ENCODE measurements at regions not wholly inside any gene's neighbourhood (a gene's known extent, or its start where the extent isn't known, plus 50 kb on each side); places are given as distances from the start of the nearest gene placed in this dataset.

DNA sequence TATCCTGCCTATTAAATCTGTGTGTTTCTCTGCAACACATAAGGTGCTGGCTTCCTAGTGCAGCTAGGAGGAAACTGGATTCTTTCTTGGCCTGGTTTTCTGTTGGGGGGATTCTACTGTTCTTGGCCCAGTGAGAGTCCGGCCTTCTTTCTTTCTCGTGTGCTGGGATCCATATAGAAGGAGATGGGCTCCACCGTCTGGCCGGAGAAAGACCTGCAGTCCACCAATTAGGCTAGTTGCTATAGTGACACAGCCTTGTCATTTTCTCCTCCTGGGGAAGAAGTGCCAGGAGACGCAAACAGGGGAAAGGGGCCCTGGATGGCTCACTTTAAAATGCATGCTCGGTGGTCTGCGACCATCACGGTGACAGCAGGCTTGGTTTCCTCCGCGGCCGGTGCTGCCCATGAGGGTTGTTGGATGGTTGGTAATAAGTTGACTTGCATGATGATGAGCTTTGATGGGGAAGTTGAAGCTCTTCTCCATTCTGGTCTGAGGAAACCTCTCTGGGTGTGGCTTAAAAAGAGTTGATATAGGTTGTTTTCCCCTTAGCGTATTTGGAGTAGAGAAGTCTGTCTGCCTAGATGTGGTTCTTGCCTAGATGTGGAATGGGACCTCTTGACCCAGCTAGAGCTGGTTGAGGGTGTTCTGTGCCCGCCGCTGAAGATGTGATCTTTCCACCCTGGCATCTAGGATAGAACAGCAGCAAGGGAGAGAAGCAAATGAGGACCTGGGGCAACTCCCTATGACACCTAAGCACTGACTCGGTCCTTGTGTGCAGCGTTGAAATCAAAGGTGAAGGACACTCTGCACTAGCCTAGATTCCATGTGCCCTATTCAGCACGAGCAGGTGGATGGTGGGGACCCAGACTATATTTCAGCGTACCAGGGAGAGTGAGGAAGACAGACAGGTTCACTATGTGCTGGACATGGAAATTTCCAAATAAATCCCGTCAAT is 1335.0 kb downstream of the BRD1 start:
- Histone ChIP-seq H3K27me3 (peaks cover 17 to 82% (median 45%) of the 10 kb centered on the region in 3 donors), H3K4me3 (no peak overlapping the region), H3K27ac (no peak overlapping the region), H3K9me3 (no peaks in the 10 kb centered on the region), H3K36me3 (no peaks in the 10 kb centered on the region), H3K4me1 (peaks cover 0 to 35% (median 14%) of the 10 kb centered on the region in 4 donors)
- TF ChIP-seq, protein P1, sequence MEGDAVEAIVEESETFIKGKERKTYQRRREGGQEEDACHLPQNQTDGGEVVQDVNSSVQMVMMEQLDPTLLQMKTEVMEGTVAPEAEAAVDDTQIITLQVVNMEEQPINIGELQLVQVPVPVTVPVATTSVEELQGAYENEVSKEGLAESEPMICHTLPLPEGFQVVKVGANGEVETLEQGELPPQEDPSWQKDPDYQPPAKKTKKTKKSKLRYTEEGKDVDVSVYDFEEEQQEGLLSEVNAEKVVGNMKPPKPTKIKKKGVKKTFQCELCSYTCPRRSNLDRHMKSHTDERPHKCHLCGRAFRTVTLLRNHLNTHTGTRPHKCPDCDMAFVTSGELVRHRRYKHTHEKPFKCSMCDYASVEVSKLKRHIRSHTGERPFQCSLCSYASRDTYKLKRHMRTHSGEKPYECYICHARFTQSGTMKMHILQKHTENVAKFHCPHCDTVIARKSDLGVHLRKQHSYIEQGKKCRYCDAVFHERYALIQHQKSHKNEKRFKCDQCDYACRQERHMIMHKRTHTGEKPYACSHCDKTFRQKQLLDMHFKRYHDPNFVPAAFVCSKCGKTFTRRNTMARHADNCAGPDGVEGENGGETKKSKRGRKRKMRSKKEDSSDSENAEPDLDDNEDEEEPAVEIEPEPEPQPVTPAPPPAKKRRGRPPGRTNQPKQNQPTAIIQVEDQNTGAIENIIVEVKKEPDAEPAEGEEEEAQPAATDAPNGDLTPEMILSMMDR (IDR thresholded peaks at IDR 0.05), result peak in 5 of 7 experiments; percentile 21 to 68 (median 59)
- TF ChIP-seq POLR2A (IDR thresholded peaks at IDR 0.05), result no peak
- 29 to 34% (median 32%) methylated on average over 19 of the region's 19 CpGs for WGBS, 5 donors
- peak; percentile 43 to 91 for DNase-seq
- intact Hi-C loops (cut with DNase I; ENCODE audit: low total_unique reads), result no loop called here

DNA sequence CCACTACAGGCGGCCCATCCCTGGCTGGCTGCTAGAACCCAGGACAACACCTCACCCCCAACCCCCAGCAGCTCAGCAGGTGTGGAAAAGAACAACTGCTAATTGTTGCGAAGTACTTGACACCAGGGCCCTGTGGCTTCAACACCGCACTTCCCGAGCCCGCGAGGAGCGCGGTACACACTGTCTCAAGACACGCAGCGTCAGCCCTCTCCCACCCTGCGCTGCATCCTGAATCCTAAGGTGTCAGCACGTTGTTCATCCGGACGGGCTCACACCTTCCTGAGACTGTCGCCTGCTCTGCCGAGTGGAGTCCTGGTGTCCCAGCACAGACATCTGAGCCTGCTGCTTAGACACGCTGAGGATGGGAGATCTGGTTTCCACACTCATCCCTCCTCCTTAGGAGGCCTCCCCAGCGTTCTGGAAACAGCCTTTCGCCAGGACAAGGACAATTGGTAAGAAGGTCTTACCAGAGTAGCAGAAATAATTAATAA is 1336.2 kb downstream of the BRD1 start:
- intact Hi-C loops (cut with DNase I; ENCODE audit: low total_unique reads), result no loop called here

DNA sequence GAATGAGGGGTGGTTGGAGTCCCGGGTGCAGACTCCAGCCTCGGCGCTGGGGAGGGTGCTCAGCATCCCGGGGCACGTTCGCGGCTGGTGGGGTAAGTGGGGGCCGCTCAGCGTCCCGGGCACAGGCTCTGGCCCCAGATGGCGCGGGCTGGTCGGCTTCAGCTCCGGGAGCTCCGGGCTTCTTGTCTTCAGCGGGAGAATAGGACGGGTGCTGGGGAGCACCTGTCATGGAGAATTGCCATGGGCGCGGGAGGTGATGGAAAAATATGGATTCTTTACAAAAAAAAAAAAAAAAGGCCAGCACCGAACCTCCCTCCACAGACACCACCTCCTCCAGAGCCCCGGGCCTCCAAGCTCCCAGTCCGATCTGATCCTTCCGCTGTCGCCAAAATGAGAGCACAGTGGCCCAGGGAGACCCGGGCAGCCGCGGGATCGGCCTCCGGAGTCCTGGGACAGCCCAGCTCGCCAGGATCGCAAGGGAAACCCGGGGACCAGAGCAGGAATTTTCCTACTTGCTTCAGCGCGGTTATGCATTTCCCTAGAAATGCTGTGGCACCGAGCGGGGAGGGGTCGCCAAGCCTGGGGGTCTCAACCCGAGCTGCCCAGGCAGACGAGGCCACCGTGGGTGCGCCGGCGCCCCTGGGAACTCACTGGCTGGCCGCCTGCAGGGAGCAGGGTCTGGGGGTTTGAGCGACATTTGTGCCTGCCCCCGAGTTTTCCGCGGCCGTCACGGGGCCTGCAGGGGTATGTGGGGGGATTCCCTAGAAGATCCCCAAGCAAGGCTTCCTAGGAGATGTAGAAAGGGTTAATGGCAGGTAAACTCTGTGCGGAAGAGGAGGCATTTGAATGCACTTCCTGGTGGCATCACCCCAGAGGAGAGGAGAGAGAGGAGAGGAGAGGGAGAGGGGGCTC is 1336.9 kb downstream of the BRD1 start:
- Histone ChIP-seq H3K27ac (no peak overlapping the region), H3K27me3 (peaks cover 17 to 99% (median 48%) of the 10 kb centered on the region in 3 donors), H3K4me1 (peaks cover 0 to 28% (median 14%) of the 10 kb centered on the region in 4 donors), H3K4me3 (peak overlapping the region; percentile 41 to 48 (median 42)), H3K36me3 (no peaks in the 10 kb centered on the region), H3K9me3 (no peaks in the 10 kb centered on the region)
- WGBS, 5 donors, result 4 to 8% (median 5%) methylated on average over 33 to 51 of the region's 51 CpGs
- TF ChIP-seq EP300 (IDR thresholded peaks at IDR 0.05) (no peak), POLR2AphosphoS5 (IDR thresholded peaks at IDR 0.05) (no peak), POLR2A (IDR thresholded peaks at IDR 0.05) (no peak)
- TF ChIP-seq, protein P1 (IDR thresholded peaks at IDR 0.05), result no peak
- DNase-seq, result peak in 1 of 2 donors; percentile 23
- intact Hi-C loops (cut with DNase I; ENCODE audit: low total_unique reads), result no loop called here

More for the DNA sequence above, 1336.2 kb downstream of the BRD1 start:
- Histone ChIP-seq H3K4me1 (peaks cover 0 to 28% (median 14%) of the 10 kb centered on the region in 4 donors), H3K27ac (no peak overlapping the region), H3K27me3 (peaks cover 17 to 94% (median 48%) of the 10 kb centered on the region in 3 donors), H3K4me3 (no peak overlapping the region), H3K9me3 (no peaks in the 10 kb centered on the region), H3K36me3 (no peaks in the 10 kb centered on the region)
- no peak for DNase-seq
- 21 to 40% (median 24%) methylated on average over 6 to 19 of the region's 19 CpGs for WGBS, 5 donors
- TF ChIP-seq POLR2A (IDR thresholded peaks at IDR 0.05) (no peak), POLR2AphosphoS5 (IDR thresholded peaks at IDR 0.05) (no peak), EP300 (IDR thresholded peaks at IDR 0.05) (no peak)
- TF ChIP-seq, protein P1 (IDR thresholded peaks at IDR 0.05), result no peak
